HepG2 (cell line): ENCODE measurements at regions not wholly inside any gene's neighbourhood (a gene's known extent, or its start where the extent isn't known, plus 50 kb on each side); places are given as distances from the start of the nearest gene placed in this dataset.

Experiments used
- ATAC-seq: fragments of 200-7000 bp; cut with Tn5 transposase; 3 replicates; pipeline ENCODE4 v1.9.1; 2020; ENCODE audit warnings: mild to moderate bottlenecking, moderate library complexity
- BruUV-seq: library from RNA; stranded (reverse); fragments of 400-500 nt; replicated peaks from 2 replicates; lab custom pipeline; 2021; lab: Mats Ljungman, UMichigan
- CTCF ChIA-PET: fragments of 300-600 bp; formaldehyde crosslinking; extraction: SDS; loops from one replicate; lab custom pipeline; 2021; ENCODE audit warnings: low total read pairs, inconsistent platforms, low intra/inter-chr PET ratio; lab: Yijun Ruan, JAX
- POLR2A ChIA-PET: fragments of 350-600 bp; sonication (Branson Sonifier 250); formaldehyde crosslinking; loops from one replicate; lab custom pipeline; 2020; ENCODE audit warnings: antibody characterized with exemption, inconsistent platforms; lab: Yijun Ruan, JAX
- DNase-seq: peaks from one replicate; pipeline ENCODE4 v3.0.0-alpha.2; 2015; ENCODE audit warnings: low spot score
- FAIRE-seq: peaks from 3 replicates; lab custom pipeline; 2011; peaks lifted over from hg19 to GRCh38; lab: Jason Lieb, UNC
- H2AFZ ChIP-seq: one replicate; pipeline ENCODE4 v1.6.1; 2011; ENCODE audit warnings: low read length, inconsistent platforms
- H3K27ac ChIP-seq: fragments of 300-600 bp; 3 replicates; pipeline ENCODE4 v1.8.0; 2011; ENCODE audit warnings: mixed run types, mild to moderate bottlenecking, mixed read lengths, low read length, inconsistent platforms; ENCODE audit not compliant: insufficient read depth; ENCODE audit errors: extremely low read length
- H3K27me3 ChIP-seq, 2 experiments: fragments of 200-600 bp in 1 of 2; 2 replicates in 1 of 2; 3 replicates in 1 of 2; pipeline versions ENCODE4 v1.6.0 to v1.8.0; 2011; ENCODE audit warnings: low read length in 2 of 2, mild to moderate bottlenecking in 2 of 2, moderate library complexity in 2 of 2, inconsistent platforms in 1 of 2; ENCODE audit not compliant: insufficient read depth in 2 of 2, control insufficient read depth in 1 of 2
- H3K36me3 ChIP-seq, 2 experiments: fragments of 200-600 bp in 1 of 2; replicated peaks in 1 of 2; 2 replicates in 1 of 2; 3 replicates in 1 of 2; pipeline versions ENCODE4 v1.5.1 to v1.8.0; 2011; ENCODE audit warnings: low read length in 2 of 2, inconsistent platforms in 1 of 2; ENCODE audit not compliant: insufficient read depth in 2 of 2, control insufficient read depth in 1 of 2
- H3K4me1 ChIP-seq: 2 replicates; pipeline ENCODE4 v1.5.1; 2012; ENCODE audit warnings: low read length, inconsistent platforms; ENCODE audit not compliant: insufficient read depth
- H3K4me2 ChIP-seq: 2 replicates; pipeline ENCODE4 v1.6.0; 2011; ENCODE audit warnings: low read depth, low read length, inconsistent platforms
- H3K4me3 ChIP-seq, 3 experiments: fragments of 200-600 bp in 1 of 3; sonication (generic), shearing (Covaris generic) in 1 of 3; replicated peaks in 1 of 3; 2 replicates each; pipeline ENCODE4 v1.5.1; 2011 to 2016; ENCODE audit warnings: low read length in 3 of 3, inconsistent platforms in 2 of 3, low read depth in 2 of 3, mild to moderate bottlenecking in 2 of 3, control low read depth in 1 of 3, mixed read lengths in 1 of 3; ENCODE audit not compliant: insufficient read depth in 1 of 3
- H3K79me2 ChIP-seq: one replicate; pipeline ENCODE4 v1.6.1; 2011; ENCODE audit warnings: low read length, inconsistent platforms; ENCODE audit not compliant: insufficient read depth
- H3K9ac ChIP-seq: 2 replicates; pipeline ENCODE4 v1.6.0; 2011; ENCODE audit warnings: mild to moderate bottlenecking, low read depth, low read length, inconsistent platforms; ENCODE audit not compliant: insufficient read depth
- H3K9me3 ChIP-seq: 2 replicates; pipeline ENCODE4 v1.5.1; 2012; ENCODE audit warnings: mild to moderate bottlenecking, low read length
- H4K20me1 ChIP-seq: 2 replicates; pipeline ENCODE4 v1.6.0; 2011; ENCODE audit warnings: inconsistent platforms, mild to moderate bottlenecking, low read length, moderate library complexity; ENCODE audit not compliant: insufficient read depth
- ARNT2 ChIP-seq: sonication (generic); formaldehyde crosslinking; IDR thresholded peaks from 2 replicates; pipeline ENCODE4 v1.8.0; 2022; ENCODE audit warnings: mild to moderate bottlenecking, low read depth, missing genetic modification reagents, moderate library complexity
- DMTF1 ChIP-seq: sonication (generic); formaldehyde crosslinking; IDR thresholded peaks from 2 replicates; pipeline ENCODE4 v1.4.0; 2020; ENCODE audit warnings: mild to moderate bottlenecking, missing genetic modification reagents
- GABPA ChIP-seq, 2 experiments: IDR thresholded peaks; 2 replicates each; pipeline ENCODE4 v1.6.1; 2011 to 2016; ENCODE audit warnings: low read depth in 2 of 2, low read length in 1 of 2, missing biosample characterization in 1 of 2, missing genetic modification characterization in 1 of 2
- IRF1 ChIP-seq: sonication (generic); formaldehyde crosslinking; IDR thresholded peaks from 2 replicates; pipeline ENCODE4 v1.4.0; 2020; ENCODE audit warnings: low read depth, mild to moderate bottlenecking, missing genetic modification reagents
- MIXL1 ChIP-seq: IDR thresholded peaks from 2 replicates; pipeline ENCODE4 v1.6.1; 2016
- RFXANK ChIP-seq: IDR thresholded peaks from 2 replicates; pipeline ENCODE4 v1.6.1; 2016
- SIX1 ChIP-seq: sonication (generic); formaldehyde crosslinking; IDR thresholded peaks from 2 replicates; pipeline ENCODE4 v1.4.0; 2020; ENCODE audit warnings: missing genetic modification reagents, borderline replicate concordance
- SKI ChIP-seq: fragments of 450-650 bp; IDR thresholded peaks from one replicate; pipeline ENCODE4 v1.6.1; 2018; ENCODE audit warnings: mild to moderate bottlenecking; ENCODE audit not compliant: partially characterized antibody
- SMAD3 ChIP-seq: sonication (generic); formaldehyde crosslinking; IDR thresholded peaks from 2 replicates; pipeline ENCODE4 v1.4.0; 2020; ENCODE audit warnings: missing genetic modification reagents
- SPEN ChIP-seq: sonication (generic); formaldehyde crosslinking; IDR thresholded peaks from 2 replicates; pipeline ENCODE4 v1.5.1; 2020; ENCODE audit warnings: low read depth, mild to moderate bottlenecking, missing genetic modification reagents
- ZNF280D ChIP-seq: sonication (generic); formaldehyde crosslinking; IDR thresholded peaks from 2 replicates; pipeline ENCODE4 v1.5.1; 2020; ENCODE audit warnings: mild to moderate bottlenecking, missing genetic modification reagents
- ZNF704 ChIP-seq: sonication (generic); formaldehyde crosslinking; IDR thresholded peaks from 2 replicates; pipeline ENCODE4 v1.8.1; 2023; ENCODE audit warnings: mild to moderate bottlenecking, inconsistent platforms, moderate library complexity, missing genetic modification reagents, borderline replicate concordance
- ZNF879 ChIP-seq: sonication (generic); formaldehyde crosslinking; IDR thresholded peaks from 2 replicates; pipeline ENCODE4 v1.8.1; 2023; ENCODE audit warnings: missing genetic modification reagents
- in situ Hi-C: cut with HindIII; loops from 2 replicates; pipeline ENCODE4 v1.10.0; 2017; ENCODE audit warnings: low pct_unique_long_range_greater_than_20kb; ENCODE audit not compliant: extremely low pct_ligation_motif_present
- intact Hi-C: fragments of 100-400 bp; cut with micrococcal nuclease; formaldehyde crosslinking; loops from one replicate; pipeline ENCODE4 v1.10.0; 2022; ENCODE audit not compliant: unreplicated experiment

GRCh38 chr1:194071205-194071604 is 884.8 kb upstream of the B3GALT2 start:
- no peak for FAIRE-seq
- intact Hi-C loops (no loop called here), in situ Hi-C loops (no loop called here)
- H3K27me3 ChIP-seq = no peaks in the 10 kb centered on the region
- no peak for DNase-seq
- H3K79me2 ChIP-seq = no peaks in the 10 kb centered on the region
- H3K4me3 ChIP-seq = no peak overlapping the region
- BruUV-seq = no TSS peak
- TF ChIP-seq GABPA (IDR thresholded peaks at IDR 0.05; ENCODE audit: low read depth, low read length) (no peak), GABPA (CRISPR knock-in tag; IDR thresholded peaks at IDR 0.05; ENCODE audit: low read depth) (no peak), ARNT2 (CRISPR knock-in tag) (no peak), DMTF1 (no peak), SPEN (CRISPR knock-in tag) (no peak), ZNF704 (CRISPR knock-in tag) (no peak), SIX1 (CRISPR knock-in tag) (no peak), MIXL1 (CRISPR knock-in tag) (no peak), IRF1 (CRISPR knock-in tag) (no peak), RFXANK (CRISPR knock-in tag) (no peak), SMAD3 (no peak), SKI (no peak), ZNF280D (CRISPR knock-in tag) (no peak), ZNF879 (CRISPR knock-in tag) (no peak)
- POLR2A ChIA-PET = no interaction called here
- H4K20me1 ChIP-seq = no peaks in the 10 kb centered on the region
- no peaks in the 10 kb centered on the region for H3K4me1 ChIP-seq
- no peak for ATAC-seq
- H3K36me3 ChIP-seq = no peaks in the 10 kb centered on the region
- H2AFZ ChIP-seq = no peak overlapping the region
- no peaks in the 10 kb centered on the region for H3K9me3 ChIP-seq
- H3K27ac ChIP-seq = no peak overlapping the region
- CTCF ChIA-PET = no interaction called here
- no peak overlapping the region for H3K4me2 ChIP-seq
- H3K9ac ChIP-seq = no peak overlapping the region
